ENCODE measurements at regions not wholly inside any gene's neighbourhood (a gene's known extent, or its start where the extent isn't known, plus 50 kb on each side); places are given as distances from the start of the nearest gene placed in this dataset.

- TF ChIP-seq ZNF462 (CRISPR knock-in tag; IDR thresholded peaks at IDR 0.05) = peak; percentile 92
- peak; percentile 42; the same call in 1 of the 2 replicates for TF ChIP-seq POLR2AphosphoS5 (IDR thresholded peaks at IDR 0.05; ENCODE audit: low read depth)
- TF ChIP-seq EZH2 (IDR thresholded peaks at IDR 0.05; ENCODE audit: low read depth, unreplicated experiment) = no peak
- TF ChIP-seq ZNF331 (CRISPR knock-in tag; IDR thresholded peaks at IDR 0.05; ENCODE audit: low read depth) = no peak
- TF ChIP-seq JUNB (IDR thresholded peaks at IDR 0.05; ENCODE audit: unreplicated experiment) = no peak
Observed at GRCh38 chr3:25155652-25156471, 272.2 kb upstream of the RARB start (continued).

GRCh38 chr3:25156626-25157025, 271.4 kb upstream of the RARB start:
- H3K79me2 ChIP-seq (replicated peaks; ENCODE audit: insufficient read depth) = no peaks in the 10 kb centered on the region
- peak overlapping the region; percentile 28; the same call in 1 of the 2 replicates for H3K4me2 ChIP-seq
- H3K36me3 ChIP-seq (ENCODE audit: insufficient read depth) = no peaks in the 10 kb centered on the region
- H3F3A ChIP-seq (replicated peaks; ENCODE audit: low read depth) = no peaks in the 10 kb centered on the region
- H3K27me3 ChIP-seq (ENCODE audit: insufficient read depth) = no peaks in the 10 kb centered on the region
- Mint-ChIP-seq H3K4me1 (peaks cover 62% of the 10 kb centered on the region), H3K4me3 (peak overlapping the region; percentile 65), H3K9me3 (no peaks in the 10 kb centered on the region), H3K27ac (peak overlapping the region; percentile 100), H3K36me3 (ENCODE audit: low read depth) (no peaks in the 10 kb centered on the region; the same call in 1 of the 3 replicates), H3K27me3 (ENCODE audit: insufficient read depth, low read depth, poor library complexity) (peaks cover 3% of the 10 kb centered on the region)
- peak overlapping the region; percentile 98 for H3K27ac ChIP-seq (ENCODE audit: low read depth)
- peaks cover 16% of the 10 kb centered on the region for H3K9me2 ChIP-seq (ENCODE audit: insufficient read depth)
- DNase-seq (ENCODE audit: low spot score) = peak; percentile 60
- ATAC-seq = peak; percentile 50
- peaks cover 36% of the 10 kb centered on the region for H3K4me1 ChIP-seq (ENCODE audit: insufficient read depth)
- H2AFZ ChIP-seq = no peak overlapping the region
- no peaks in the 10 kb centered on the region for H4K20me1 ChIP-seq (replicated peaks; ENCODE audit: insufficient read depth)
- H3K4me3 ChIP-seq = peak overlapping the region; percentile 5; the same call in 1 of the 2 replicates
- TF ChIP-seq EZH2 (IDR thresholded peaks at IDR 0.05; ENCODE audit: low read depth, unreplicated experiment) = no peak
- TF ChIP-seq STAT1 (IDR thresholded peaks at IDR 0.05; ENCODE audit: unreplicated experiment) = no peak
- no peak for TF ChIP-seq CREB1 (CRISPR knock-in tag; IDR thresholded peaks at IDR 0.05; ENCODE audit: low read depth)
- no peak for TF ChIP-seq NANOG (IDR thresholded peaks at IDR 0.05; ENCODE audit: borderline replicate concordance)
- TF ChIP-seq ZNF331 (CRISPR knock-in tag; IDR thresholded peaks at IDR 0.05; ENCODE audit: low read depth) = no peak
- no peak for TF ChIP-seq EZH2phosphoT487 (IDR thresholded peaks at IDR 0.05; ENCODE audit: unreplicated experiment)
- no peak for TF ChIP-seq REST (IDR thresholded peaks at IDR 0.05; ENCODE audit: unreplicated experiment)
- TF ChIP-seq POLR2AphosphoS5 (IDR thresholded peaks at IDR 0.05; ENCODE audit: low read depth) = no peak
